ENCODE measurements at regions not wholly inside any gene's neighbourhood (a gene's known extent, or its start where the extent isn't known, plus 50 kb on each side); places are given as distances from the start of the nearest gene placed in this dataset.

- intact Hi-C loops (cut with DNase I), result loop anchor here in 1 of 2 donors (10.0 kb wide), 1 partner anchor 283 kb away; no protein-coding TSS in a partner anchor
- H3K9me3 ChIP-seq, result no peaks in the 10 kb centered on the region
- H3K36me3 ChIP-seq, result no peaks in the 10 kb centered on the region
- no peak overlapping the region for H3K27ac ChIP-seq
- ATAC-seq, result no peak
- 78% methylated on average over 11 of the region's 16 CpGs for WGBS (ENCODE audit: insufficient coverage, low coverage, low lambda C conversion rate, missing lambda C conversion rate)
- TF ChIP-seq CTCF (IDR thresholded peaks at IDR 0.05), result no peak
- TF ChIP-seq POLR2A (IDR thresholded peaks at IDR 0.05), result no peak
- peak in 1 of 3 donors; percentile 28 for DNase-seq
- H3K4me1 ChIP-seq, result no peaks in the 10 kb centered on the region
- H3K4me3 ChIP-seq, result no peak overlapping the region
- no peaks in the 10 kb centered on the region for H3K27me3 ChIP-seq
Observed at GRCh38 chr9:134987906-134988700, 70.4 kb upstream of the FCN1 start.

DNA sequence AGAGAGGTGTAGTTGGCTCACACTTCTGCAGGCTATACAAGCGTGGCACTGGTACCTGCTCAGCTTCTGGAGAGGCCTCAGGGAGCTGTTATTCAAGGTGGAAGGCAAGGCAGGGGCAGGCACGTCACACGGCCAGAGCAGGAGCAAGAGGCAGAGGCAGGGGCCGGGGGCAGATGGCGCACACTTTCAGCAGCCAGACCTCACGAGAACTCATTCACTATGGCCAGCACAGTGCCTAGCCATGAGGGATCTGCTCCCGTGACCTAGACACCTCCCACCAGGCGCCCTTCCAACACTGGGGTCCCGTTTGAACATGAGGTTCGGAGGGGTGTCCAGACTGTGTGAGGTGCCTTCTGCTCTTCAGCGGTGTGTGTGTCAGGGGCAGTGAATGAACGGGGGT, 71.0 kb upstream of the FCN1 start:
- no peak for TF ChIP-seq POLR2A (IDR thresholded peaks at IDR 0.05)
- TF ChIP-seq CTCF (IDR thresholded peaks at IDR 0.05), result no peak
- Histone ChIP-seq H3K27me3 (no peaks in the 10 kb centered on the region), H3K27ac (no peak overlapping the region), H3K4me3 (no peak overlapping the region), H3K36me3 (no peaks in the 10 kb centered on the region), H3K9me3 (no peaks in the 10 kb centered on the region), H3K4me1 (no peaks in the 10 kb centered on the region)
- DNase-seq (peak in 1 of 3 donors; percentile 39), ATAC-seq (no peak)
- intact Hi-C loops (cut with DNase I), result loop anchor here in 1 of 2 donors (10.0 kb wide), 1 partner anchor 284 kb away; no protein-coding TSS in a partner anchor
- 76% methylated on average over 4 of the region's 12 CpGs for WGBS (ENCODE audit: insufficient coverage, low coverage, low lambda C conversion rate, missing lambda C conversion rate)

DNA sequence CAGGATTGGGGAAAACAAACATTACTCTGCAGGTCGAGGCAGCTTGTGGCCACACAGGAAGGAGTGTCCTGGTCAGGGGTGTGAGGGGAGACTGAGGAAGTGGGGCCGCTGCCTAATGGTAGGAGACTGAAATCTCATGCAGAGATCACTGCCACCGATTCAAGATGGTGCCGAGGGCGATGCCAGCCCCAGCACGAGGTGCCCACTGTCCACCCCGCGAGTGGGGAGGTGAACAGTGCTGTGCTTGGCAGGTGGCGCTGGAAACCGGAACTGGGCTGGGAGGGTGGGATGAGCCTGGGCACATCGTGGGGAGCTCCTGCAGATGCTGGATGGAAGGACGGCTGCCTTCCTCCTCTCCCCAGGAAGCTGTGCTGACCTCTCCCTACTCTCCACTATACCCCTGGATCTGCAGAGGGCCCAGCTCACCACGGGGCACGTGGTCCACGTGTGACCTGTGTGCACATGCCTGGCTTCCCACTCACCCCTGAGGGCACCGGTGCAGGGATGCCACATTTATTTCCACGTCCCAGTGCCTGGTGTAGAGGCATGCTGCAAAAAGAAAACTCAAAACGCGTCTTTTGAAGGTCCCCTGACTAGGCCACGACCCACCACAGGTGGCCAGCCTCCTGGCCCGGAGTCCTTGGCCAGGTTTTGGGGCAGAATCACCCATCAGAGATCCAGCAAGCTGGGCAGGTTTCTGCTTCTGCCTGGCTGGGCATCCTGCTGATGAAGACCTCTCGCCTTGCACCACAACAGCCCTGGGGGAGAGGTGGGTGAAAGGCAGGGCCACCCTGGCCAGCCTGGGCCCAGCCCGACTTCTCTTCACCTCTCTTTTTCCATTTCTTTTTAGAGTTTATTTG, 71.7 kb upstream of the FCN1 start:
- Histone ChIP-seq H3K4me1 (no peaks in the 10 kb centered on the region), H3K36me3 (no peaks in the 10 kb centered on the region), H3K9me3 (no peaks in the 10 kb centered on the region), H3K4me3 (no peak overlapping the region), H3K27ac (no peak overlapping the region), H3K27me3 (no peaks in the 10 kb centered on the region)
- whole genome bisulfite sequencing (ENCODE audit: insufficient coverage, low coverage, low lambda C conversion rate, missing lambda C conversion rate), result 39% methylated on average over 3 of the region's 23 CpGs
- intact Hi-C loops (cut with DNase I), result loop anchor here in 1 of 2 donors (10.0 kb wide), 1 partner anchor 285 kb away; no protein-coding TSS in a partner anchor
- DNase-seq (peak in 1 of 3 donors; percentile 35), ATAC-seq (no peak)
- TF ChIP-seq POLR2A (IDR thresholded peaks at IDR 0.05) (no peak), CTCF (IDR thresholded peaks at IDR 0.05) (no peak)

DNA sequence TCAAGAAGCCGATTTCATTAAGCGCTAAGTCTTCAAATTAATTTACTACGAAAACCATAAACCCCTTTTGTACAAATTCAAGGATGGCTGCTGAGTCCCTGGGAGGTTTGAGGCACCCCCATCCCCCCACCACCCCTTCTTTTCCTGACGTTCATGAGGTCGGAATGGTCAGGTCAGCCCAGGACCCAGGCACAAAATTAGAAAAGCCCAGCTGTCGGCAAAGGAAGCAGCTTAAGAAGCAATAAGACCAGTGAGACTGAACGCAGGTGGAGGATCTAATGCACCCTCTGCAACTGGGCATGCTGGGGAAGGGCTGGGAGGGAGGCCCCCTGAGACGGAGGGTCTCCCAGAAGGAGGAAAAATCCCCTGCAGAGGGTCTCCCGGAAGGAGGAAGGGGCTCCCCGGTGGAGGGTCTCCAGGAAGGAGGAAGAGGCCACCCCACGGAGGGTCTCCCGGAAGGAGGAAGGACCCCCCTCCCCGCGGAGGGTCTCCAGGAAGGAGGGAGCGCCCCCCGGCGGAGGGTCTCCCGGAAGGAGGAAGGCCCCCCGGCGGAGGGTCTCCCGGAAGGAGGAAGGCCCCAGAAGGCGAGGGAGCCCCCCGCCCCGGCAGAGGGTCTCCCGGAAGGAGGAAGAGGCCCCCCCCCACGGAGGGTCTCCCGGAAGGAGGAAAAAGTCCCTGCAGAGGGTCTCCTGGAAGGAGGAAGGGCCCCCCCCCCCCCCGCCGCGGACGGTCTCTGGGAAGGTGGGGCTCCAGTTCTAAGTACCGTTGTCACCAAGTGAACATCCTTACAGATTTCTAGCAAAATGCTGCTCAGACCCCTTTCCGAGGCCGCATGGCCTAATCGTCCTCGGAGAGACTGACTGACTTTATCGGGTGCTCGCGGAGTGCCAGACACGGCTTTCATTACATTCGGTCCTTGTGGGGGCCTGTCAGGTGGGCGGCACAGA, 74.4 kb upstream of the FCN1 start:
- Histone ChIP-seq H3K4me1 (no peaks in the 10 kb centered on the region), H3K27me3 (no peaks in the 10 kb centered on the region), H3K36me3 (no peaks in the 10 kb centered on the region), H3K4me3 (no peak overlapping the region), H3K9me3 (no peaks in the 10 kb centered on the region), H3K27ac (no peak overlapping the region)
- intact Hi-C loops (cut with DNase I), result no loop called here
- WGBS (ENCODE audit: insufficient coverage, low coverage, low lambda C conversion rate, missing lambda C conversion rate), result 67% methylated on average over 21 of the region's 42 CpGs
- TF ChIP-seq POLR2A (IDR thresholded peaks at IDR 0.05) (no peak), CTCF (IDR thresholded peaks at IDR 0.05) (no peak)
- DNase-seq (no peak), ATAC-seq (no peak)
